CD4-positive, alpha-beta T cell treated with Interferon gamma for 1 hour (primary cell): ENCODE measurements at regions not wholly inside any gene's neighbourhood (a gene's known extent, or its start where the extent isn't known, plus 50 kb on each side); places are given as distances from the start of the nearest gene placed in this dataset.

Experiments
- DNase-seq: peaks from one replicate; pipeline ENCODE4 v3.0.0-alpha.2; 2020

- DNase-seq: no peak
Observed at GRCh38 chrX:39582976-39583375, 514.8 kb downstream of the BCOR start.

- no peak for DNase-seq
Observed at GRCh38 chrX:39585808-39586207, 511.9 kb downstream of the BCOR start.

GRCh38 chrX:39586359-39586758 lies 511.4 kb downstream of the BCOR start:
- DNase-seq: no peak

- no peak for DNase-seq
Observed at GRCh38 chrX:39591099-39591498, 506.7 kb downstream of the BCOR start.

- no peak for DNase-seq
Observed at GRCh38 chrX:39592776-39593175, 505.0 kb downstream of the BCOR start.

- no peak for DNase-seq
Observed at GRCh38 chrX:39595977-39596376, 501.8 kb downstream of the BCOR start.

- DNase-seq: no peak
Observed at GRCh38 chrX:39596437-39596836, 501.3 kb downstream of the BCOR start.

- DNase-seq: no peak
Observed at GRCh38 chrX:39599339-39599738, 498.4 kb downstream of the BCOR start.

- DNase-seq: no peak
Observed at GRCh38 chrX:39600222-39600621, 497.5 kb downstream of the BCOR start.

- no peak for DNase-seq
Observed at GRCh38 chrX:39601231-39602177, 496.3 kb downstream of the BCOR start.

GRCh38 chrX:39602195-39602594 lies 495.6 kb downstream of the BCOR start:
- no peak for DNase-seq

GRCh38 chrX:39603230-39603629 lies 494.5 kb downstream of the BCOR start:
- no peak for DNase-seq

- no peak for DNase-seq
Observed at GRCh38 chrX:39605183-39605582, 492.6 kb downstream of the BCOR start.

- no peak for DNase-seq
Observed at GRCh38 chrX:39605866-39606265, 491.9 kb downstream of the BCOR start.

GRCh38 chrX:39609941-39610340 lies 487.8 kb downstream of the BCOR start:
- no peak for DNase-seq

- no peak for DNase-seq
Observed at GRCh38 chrX:39611468-39611867, 486.3 kb downstream of the BCOR start.

- DNase-seq: no peak
Observed at GRCh38 chrX:39613482-39613995, 484.2 kb downstream of the BCOR start.

- no peak for DNase-seq
Observed at GRCh38 chrX:39613997-39614679, 483.6 kb downstream of the BCOR start.

- DNase-seq: no peak
Observed at GRCh38 chrX:39614680-39614998, 483.1 kb downstream of the BCOR start.

- no peak for DNase-seq
Observed at GRCh38 chrX:39616098-39616729, 481.5 kb downstream of the BCOR start.

- no peak for DNase-seq
Observed at GRCh38 chrX:39616731-39617130, 481.0 kb downstream of the BCOR start.

GRCh38 chrX:39618178-39618577 lies 479.6 kb downstream of the BCOR start:
- no peak for DNase-seq

GRCh38 chrX:39619182-39620009 lies 478.4 kb downstream of the BCOR start:
- DNase-seq: no peak
